ENCODE measurements at regions not wholly inside any gene's neighbourhood (a gene's known extent, or its start where the extent isn't known, plus 50 kb on each side); places are given as distances from the start of the nearest gene placed in this dataset.
A peak's percentile ranks its signal among the peaks of the same experiment; 100 is the strongest.

- Histone ChIP-seq H3K79me2 (ENCODE audit: low read depth) (no peaks in the 10 kb centered on the region), H3K9me3 (ENCODE audit: low read depth) (peaks cover 6% of the 10 kb centered on the region), H3K4me2 (no peak overlapping the region), H2AFZ (replicated peaks) (no peak overlapping the region), H3F3A (ENCODE audit: low read depth) (no peaks in the 10 kb centered on the region), H3K27ac (no peak overlapping the region), H3K4me3 (no peak overlapping the region), H3K9ac (no peak overlapping the region), H4K20me1 (ENCODE audit: low read depth) (no peaks in the 10 kb centered on the region), H3K36me3 (no peaks in the 10 kb centered on the region), H3K27me3 (no peaks in the 10 kb centered on the region), H3K4me1 (no peaks in the 10 kb centered on the region)
- Mint-ChIP-seq H3K9me3 (peaks cover 3% of the 10 kb centered on the region), H3K4me1 (no peaks in the 10 kb centered on the region), H3K36me3 (no peaks in the 10 kb centered on the region), H3K4me3 (no peak overlapping the region), H3K27me3 (ENCODE audit: insufficient read depth, low read depth) (no peaks in the 10 kb centered on the region), H3K27ac (no peak overlapping the region)
- DNase-seq (ENCODE audit: low spot score) = no peak
- TF ChIP-seq CTCF (IDR thresholded peaks at IDR 0.05) = no peak
- no peak for TF ChIP-seq EZH2phosphoT487 (IDR thresholded peaks at IDR 0.05)
- TF ChIP-seq EZH2 (IDR thresholded peaks at IDR 0.05) = no peak
Measured at GRCh38 chr3:174488527-174488926, 370.6 kb upstream of the NAALADL2 start.

- no peak overlapping the region for H3K27ac Mint-ChIP-seq
- no peak overlapping the region for H3K4me3 Mint-ChIP-seq
- H3K27me3 Mint-ChIP-seq (ENCODE audit: insufficient read depth, low read depth) = no peaks in the 10 kb centered on the region
- Histone ChIP-seq H3K4me2 (no peak overlapping the region), H3K4me3 (no peak overlapping the region), H3K4me1 (no peaks in the 10 kb centered on the region), H3K27me3 (no peaks in the 10 kb centered on the region), H3K27ac (no peak overlapping the region), H3K9ac (no peak overlapping the region), H2AFZ (replicated peaks) (no peak overlapping the region), H3K79me2 (ENCODE audit: low read depth) (no peaks in the 10 kb centered on the region), H3K36me3 (no peaks in the 10 kb centered on the region), H3F3A (ENCODE audit: low read depth) (no peaks in the 10 kb centered on the region), H3K9me3 (ENCODE audit: low read depth) (no peaks in the 10 kb centered on the region), H4K20me1 (ENCODE audit: low read depth) (no peaks in the 10 kb centered on the region)
- no peak for TF ChIP-seq EZH2phosphoT487 (IDR thresholded peaks at IDR 0.05)
- TF ChIP-seq CTCF (IDR thresholded peaks at IDR 0.05) = no peak
- no peak for TF ChIP-seq EZH2 (IDR thresholded peaks at IDR 0.05)
- no peaks in the 10 kb centered on the region for H3K36me3 Mint-ChIP-seq
- H3K4me1 Mint-ChIP-seq = peaks cover 2% of the 10 kb centered on the region
- DNase-seq (ENCODE audit: low spot score) = no peak
- H3K9me3 Mint-ChIP-seq = no peaks in the 10 kb centered on the region
Measured at GRCh38 chr3:174495311-174495710, 363.8 kb upstream of the NAALADL2 start.

GRCh38 chr3:174495928-174496327 is 363.2 kb upstream of the NAALADL2 start:
- Histone ChIP-seq H3K79me2 (ENCODE audit: low read depth) (no peaks in the 10 kb centered on the region), H4K20me1 (ENCODE audit: low read depth) (no peaks in the 10 kb centered on the region), H3K9me3 (ENCODE audit: low read depth) (no peaks in the 10 kb centered on the region), H3K4me1 (no peaks in the 10 kb centered on the region), H3K36me3 (no peaks in the 10 kb centered on the region), H3K4me3 (no peak overlapping the region), H3F3A (ENCODE audit: low read depth) (no peaks in the 10 kb centered on the region), H3K27me3 (no peaks in the 10 kb centered on the region), H3K4me2 (no peak overlapping the region), H3K9ac (no peak overlapping the region), H2AFZ (replicated peaks) (no peak overlapping the region), H3K27ac (no peak overlapping the region)
- H3K9me3 Mint-ChIP-seq = no peaks in the 10 kb centered on the region
- DNase-seq (ENCODE audit: low spot score) = no peak
- H3K4me1 Mint-ChIP-seq = peaks cover 2% of the 10 kb centered on the region
- TF ChIP-seq EZH2phosphoT487 (IDR thresholded peaks at IDR 0.05) (no peak), EZH2 (IDR thresholded peaks at IDR 0.05) (no peak), CTCF (IDR thresholded peaks at IDR 0.05) (no peak)
- H3K36me3 Mint-ChIP-seq = no peaks in the 10 kb centered on the region
- peak overlapping the region; percentile 46 for H3K27ac Mint-ChIP-seq
- H3K4me3 Mint-ChIP-seq = no peak overlapping the region
- H3K27me3 Mint-ChIP-seq (ENCODE audit: insufficient read depth, low read depth) = no peaks in the 10 kb centered on the region
